MM.1S (cell line): ENCODE measurements at regions not wholly inside any gene's neighbourhood (a gene's known extent, or its start where the extent isn't known, plus 50 kb on each side); places are given as distances from the start of the nearest gene placed in this dataset.
"Not testable (repeated sequence)": the region's sequence is repeated elsewhere in the genome, so short reads cannot be mapped to it uniquely, and the experiment has no call there.

ENCODE experiments used
- DNase-seq: peaks from one replicate; pipeline ENCODE4 v3.0.0-alpha.2; 2015
- H2AFZ ChIP-seq: fragments of 300-600 bp; sonication (generic); 2 replicates; pipeline ENCODE4 v1.6.0; 2016; ENCODE audit warnings: antibody characterized with exemption, low read length
- H3F3A ChIP-seq: fragments of 300-600 bp; sonication (generic); 2 replicates; pipeline ENCODE4 v1.6.1; 2016; ENCODE audit warnings: mild to moderate bottlenecking, antibody characterized with exemption, low read length, moderate library complexity, mixed read lengths; ENCODE audit not compliant: insufficient read depth
- H3K27ac ChIP-seq: fragments of 300-600 bp; sonication (generic); 2 replicates; pipeline ENCODE4 v1.5.1; 2016; ENCODE audit warnings: mild to moderate bottlenecking, low read length
- H3K27me3 ChIP-seq: fragments of 300-600 bp; sonication (generic); replicated peaks from 2 replicates; pipeline ENCODE4 v1.6.0; 2016; ENCODE audit warnings: low read length; ENCODE audit not compliant: insufficient read depth
- H3K36me3 ChIP-seq: fragments of 300-600 bp; sonication (generic); replicated peaks from 2 replicates; pipeline ENCODE4 v1.6.1; 2016; ENCODE audit warnings: mild to moderate bottlenecking, low read length, mixed read lengths; ENCODE audit not compliant: insufficient read depth
- H3K4me1 ChIP-seq: fragments of 300-600 bp; sonication (generic); 2 replicates; pipeline ENCODE4 v1.6.1; 2016; ENCODE audit warnings: low read length, mixed read lengths
- H3K4me2 ChIP-seq: fragments of 300-600 bp; sonication (generic); 2 replicates; pipeline ENCODE4 v1.6.0; 2016; ENCODE audit warnings: low read depth, low read length
- H3K4me3 ChIP-seq: fragments of 300-600 bp; sonication (generic); 2 replicates; pipeline ENCODE4 v1.5.1; 2016; ENCODE audit warnings: low read length, mixed read lengths
- H3K79me2 ChIP-seq: fragments of 300-600 bp; sonication (generic); 2 replicates; pipeline ENCODE4 v1.6.1; 2016; ENCODE audit warnings: mixed run types, low read length, mixed read lengths
- H3K9ac ChIP-seq: fragments of 300-600 bp; sonication (generic); 2 replicates; pipeline ENCODE4 v1.6.1; 2016; ENCODE audit warnings: low read length, mixed read lengths
- H3K9me2 ChIP-seq: fragments of 300-600 bp; sonication (generic); replicated peaks from 2 replicates; pipeline ENCODE4 v1.6.1; 2016; ENCODE audit warnings: mild to moderate bottlenecking, low read length, mixed read lengths; ENCODE audit not compliant: insufficient read depth
- H3K9me3 ChIP-seq: fragments of 300-600 bp; sonication (generic); replicated peaks from 2 replicates; pipeline ENCODE4 v1.6.1; 2016; ENCODE audit warnings: mild to moderate bottlenecking, low read length, mixed read lengths; ENCODE audit not compliant: insufficient read depth
- H4K20me1 ChIP-seq: fragments of 300-600 bp; sonication (generic); 2 replicates; pipeline ENCODE4 v1.6.1; 2016; ENCODE audit warnings: mild to moderate bottlenecking, low read length, moderate library complexity, mixed read lengths; ENCODE audit not compliant: insufficient read depth
- CTCF ChIP-seq: fragments of 300-600 bp; sonication (generic); IDR thresholded peaks from 2 replicates; pipeline ENCODE4 v1.5.1; 2016; ENCODE audit warnings: antibody characterized with exemption, low read length, mixed read lengths
- EZH2 ChIP-seq: fragments of 300-600 bp; sonication (generic); optimal IDR thresholded peaks from 2 replicates; pipeline ENCODE3; 2017; ENCODE audit warnings: low read depth, mild to moderate bottlenecking, antibody characterized with exemption, low read length, mixed read lengths
- EZH2phosphoT487 ChIP-seq: fragments of 300-600 bp; sonication (generic); IDR thresholded peaks from 2 replicates; pipeline ENCODE4 v1.6.1; 2018; ENCODE audit warnings: antibody characterized with exemption, low read length

GRCh38 chr7:86094166-86094669, 549.5 kb upstream of the GRM3 start:
- Histone ChIP-seq H2AFZ (no peak overlapping the region), H3K9ac (no peak overlapping the region), H3K36me3 (no peaks in the 10 kb centered on the region), H3K4me3 (no peak overlapping the region), H3K4me2 (no peak overlapping the region), H3K9me3 (no peaks in the 10 kb centered on the region), H4K20me1 (no peaks in the 10 kb centered on the region), H3K9me2 (no peaks in the 10 kb centered on the region), H3F3A (no peaks in the 10 kb centered on the region), H3K27ac (no peak overlapping the region), H3K27me3 (no peaks in the 10 kb centered on the region), H3K4me1 (no peaks in the 10 kb centered on the region), H3K79me2 (no peaks in the 10 kb centered on the region)
- TF ChIP-seq EZH2phosphoT487 (no peak), CTCF (no peak), EZH2 (no peak)
- DNase-seq: no peak

- no peaks in the 10 kb centered on the region for H3K9me3 ChIP-seq
- H3F3A ChIP-seq: no peaks in the 10 kb centered on the region
- H3K79me2 ChIP-seq: no peaks in the 10 kb centered on the region
- no peak overlapping the region for H3K4me3 ChIP-seq
- no peak overlapping the region for H3K9ac ChIP-seq
- no peaks in the 10 kb centered on the region for H3K36me3 ChIP-seq
- no peak overlapping the region for H3K27ac ChIP-seq
- DNase-seq: no peak
- H3K27me3 ChIP-seq: no peaks in the 10 kb centered on the region
- no peaks in the 10 kb centered on the region for H3K9me2 ChIP-seq
- H3K4me1 ChIP-seq: no peaks in the 10 kb centered on the region
- H4K20me1 ChIP-seq: no peaks in the 10 kb centered on the region
- H3K4me2 ChIP-seq: no peak overlapping the region
- H2AFZ ChIP-seq: no peak overlapping the region
- TF ChIP-seq EZH2 (no peak), EZH2phosphoT487 (no peak)
Observed at GRCh38 chr7:86091369-86091768, 552.3 kb upstream of the GRM3 start.

- TF ChIP-seq EZH2phosphoT487 (no peak), CTCF (no peak), EZH2 (no peak)
- Histone ChIP-seq H3F3A (no peaks in the 10 kb centered on the region), H3K9me3 (no peaks in the 10 kb centered on the region), H3K27me3 (no peaks in the 10 kb centered on the region), H3K36me3 (no peaks in the 10 kb centered on the region), H3K4me2 (no peak overlapping the region), H3K4me3 (no peak overlapping the region), H4K20me1 (no peaks in the 10 kb centered on the region), H2AFZ (no peak overlapping the region), H3K79me2 (no peaks in the 10 kb centered on the region), H3K9ac (no peak overlapping the region), H3K9me2 (no peaks in the 10 kb centered on the region), H3K27ac (no peak overlapping the region), H3K4me1 (no peaks in the 10 kb centered on the region)
- DNase-seq: no peak
Observed at GRCh38 chr7:86089455-86089854, 554.3 kb upstream of the GRM3 start.

- not testable (repeated sequence) for H3K27ac ChIP-seq, H3K9ac ChIP-seq, H3K27me3 ChIP-seq, H3K4me1 ChIP-seq, H2AFZ ChIP-seq, H3K79me2 ChIP-seq, DNase-seq, H3K36me3 ChIP-seq, H3K9me3 ChIP-seq, H4K20me1 ChIP-seq, H3K4me2 ChIP-seq, H3F3A ChIP-seq, H3K9me2 ChIP-seq, H3K4me3 ChIP-seq
Observed at GRCh38 chr7:86064572-86064971, 579.1 kb upstream of the GRM3 start.
